ENCODE measurements at regions not wholly inside any gene's neighbourhood (a gene's known extent, or its start where the extent isn't known, plus 50 kb on each side); places are given as distances from the start of the nearest gene placed in this dataset.
A peak's percentile ranks its signal among the peaks of the same experiment; 100 is the strongest.

- no peak for DNase-seq
Observed at GRCh38 chrX:109312757-109313156, 169.1 kb downstream of the GUCY2F start.

- DNase-seq, result no peak
Observed at GRCh38 chrX:109310031-109310430, 171.9 kb downstream of the GUCY2F start.

- DNase-seq, result no peak
Observed at GRCh38 chrX:109301177-109301576, 180.7 kb downstream of the GUCY2F start.

- no peak for DNase-seq
Observed at GRCh38 chrX:109300415-109300814, 181.5 kb downstream of the GUCY2F start.

GRCh38 chrX:109299091-109299490 lies 182.8 kb downstream of the GUCY2F start:
- no peak for DNase-seq

GRCh38 chrX:109294097-109294814 lies 187.6 kb downstream of the GUCY2F start:
- no peak for DNase-seq

GRCh38 chrX:109283870-109284269 lies 198.0 kb downstream of the GUCY2F start:
- DNase-seq, result no peak

- DNase-seq, result no peak
Observed at GRCh38 chrX:109281483-109282275, 200.2 kb downstream of the GUCY2F start.

- no peak for DNase-seq
Observed at GRCh38 chrX:109274806-109275205, 207.1 kb downstream of the GUCY2F start.

GRCh38 chrX:109270580-109271484 lies 211.1 kb downstream of the GUCY2F start:
- peak; percentile 47 for DNase-seq

GRCh38 chrX:109268340-109268739 lies 213.5 kb downstream of the GUCY2F start:
- DNase-seq, result no peak

- DNase-seq, result no peak
Observed at GRCh38 chrX:109266034-109266433, 215.9 kb downstream of the GUCY2F start.

GRCh38 chrX:109264878-109265277 lies 217.0 kb downstream of the GUCY2F start:
- no peak for DNase-seq

GRCh38 chrX:109261279-109261678 lies 220.6 kb downstream of the GUCY2F start:
- DNase-seq, result no peak

- no peak for DNase-seq
Observed at GRCh38 chrX:109252789-109253188, 229.1 kb downstream of the GUCY2F start.

- no peak for DNase-seq
Observed at GRCh38 chrX:109218761-109219160, 263.1 kb downstream of the GUCY2F start.

- DNase-seq, result no peak
Observed at GRCh38 chrX:109199726-109200125, 282.2 kb downstream of the GUCY2F start.

- DNase-seq, result no peak
Observed at GRCh38 chrX:109190542-109190941, 291.3 kb downstream of the GUCY2F start.

GRCh38 chrX:109187473-109188168 lies 294.3 kb downstream of the GUCY2F start:
- no peak for DNase-seq

GRCh38 chrX:109186939-109187338 lies 294.9 kb downstream of the GUCY2F start:
- DNase-seq, result no peak

- no peak for DNase-seq
Observed at GRCh38 chrX:109184506-109185139, 297.3 kb downstream of the GUCY2F start.

GRCh38 chrX:109172091-109172602 lies 309.7 kb downstream of the GUCY2F start:
- no peak for DNase-seq

Data from kidney glomerular epithelial cell (primary cell).